Endodermal cell (in vitro differentiated cells): ENCODE measurements at regions not wholly inside any gene's neighbourhood (a gene's known extent, or its start where the extent isn't known, plus 50 kb on each side); places are given as distances from the start of the nearest gene placed in this dataset.
A peak's percentile ranks its signal among the peaks of the same experiment; 100 is the strongest.

Experiments used
- DNase-seq: peaks from one replicate; pipeline ENCODE4 v3.0.0-alpha.2; 2017
- H3K27ac ChIP-seq: 2 replicates; pipeline ENCODE4 v1.5.1; 2013; ENCODE audit warnings: mild to moderate bottlenecking, low read depth, low read length, moderate library complexity
- H3K27me3 ChIP-seq: 2 replicates; pipeline ENCODE4 v1.6.1; 2013; ENCODE audit warnings: mild to moderate bottlenecking, low read length, moderate library complexity; ENCODE audit not compliant: insufficient read depth, control insufficient read depth, poor library complexity, severe bottlenecking
- H3K36me3 ChIP-seq: 2 replicates; pipeline ENCODE4 v1.7.0; 2013; ENCODE audit warnings: mild to moderate bottlenecking, low read length, moderate library complexity; ENCODE audit not compliant: control insufficient read depth, insufficient read depth
- H3K4me1 ChIP-seq: one replicate; pipeline ENCODE4 v1.7.0; 2013; ENCODE audit warnings: low read length; ENCODE audit not compliant: control insufficient read depth, insufficient read depth
- H3K4me3 ChIP-seq: 2 replicates; pipeline ENCODE4 v1.5.1; 2013; ENCODE audit warnings: mild to moderate bottlenecking, low read length, moderate library complexity
- H3K9ac ChIP-seq: 2 replicates; pipeline ENCODE4 v1.6.1; 2013; ENCODE audit warnings: mild to moderate bottlenecking, low read length, moderate library complexity; ENCODE audit not compliant: poor library complexity, severe bottlenecking; ENCODE audit errors: extremely low read depth
- H3K9me3 ChIP-seq: 2 replicates; pipeline ENCODE4 v1.6.1; 2013; ENCODE audit warnings: mild to moderate bottlenecking, low read length, moderate library complexity; ENCODE audit not compliant: control insufficient read depth
- H3K27ac Mint-ChIP-seq: 2 replicates; pipeline ENCODE4 v1.8.0; 2020; ENCODE audit warnings: mixed read lengths
- H3K27me3 Mint-ChIP-seq: 2 replicates; pipeline ENCODE4 v1.8.0; 2021; ENCODE audit warnings: mild to moderate bottlenecking, mixed read lengths; ENCODE audit not compliant: insufficient read depth
- H3K36me3 Mint-ChIP-seq: 2 replicates; pipeline ENCODE4 v1.8.0; 2020; ENCODE audit warnings: low read depth, mixed read lengths
- H3K4me1 Mint-ChIP-seq: 2 replicates; pipeline ENCODE4 v1.8.0; 2020; ENCODE audit warnings: mixed read lengths
- H3K4me3 Mint-ChIP-seq: 2 replicates; pipeline ENCODE4 v1.8.0; 2020; ENCODE audit warnings: mild to moderate bottlenecking, moderate library complexity, mixed read lengths
- H3K9me3 Mint-ChIP-seq: 2 replicates; pipeline ENCODE4 v1.8.0; 2020; ENCODE audit warnings: mild to moderate bottlenecking, mixed read lengths
- CTCF ChIP-seq: fragments of 200-600 bp; sonication (generic); conservative IDR thresholded peaks from 2 replicates; pipeline ENCODE4 v1.5.0; 2021; ENCODE audit warnings: antibody characterized with exemption, mild to moderate bottlenecking
- WGBS, 2 experiments: methylation state at CpG; one replicate each; pipeline versions ENCODE4 v1.1.5 to v1.1.7; 2013; ENCODE audit warnings: missing lambda C conversion rate in 2 of 2, mixed read lengths in 1 of 2; ENCODE audit not compliant: insufficient coverage in 1 of 2, insufficient read length in 1 of 2; 5-methylcytosine and 5-hydroxymethylcytosine counted together

GRCh38 chr4:58191109-58191508, 1080.9 kb upstream of the IGFBP7 start:
- H3K27me3 Mint-ChIP-seq: no peaks in the 10 kb centered on the region
- no peak overlapping the region for H3K9ac ChIP-seq
- WGBS, 2 experiments: 90% methylated on average over 5 of the region's 5 CpGs; no CpG with 5 or more reads in 1 of the 2 experiments
- no peak overlapping the region for H3K4me3 Mint-ChIP-seq
- no peaks in the 10 kb centered on the region for H3K27me3 ChIP-seq
- H3K4me3 ChIP-seq: peak overlapping the region; percentile 4
- H3K4me1 ChIP-seq: peaks cover 5% of the 10 kb centered on the region
- H3K36me3 ChIP-seq: no peaks in the 10 kb centered on the region
- H3K36me3 Mint-ChIP-seq: peaks cover 11% of the 10 kb centered on the region
- peaks cover 22% of the 10 kb centered on the region for H3K4me1 Mint-ChIP-seq
- peaks cover 55% of the 10 kb centered on the region for H3K9me3 ChIP-seq
- peaks cover 29% of the 10 kb centered on the region for H3K9me3 Mint-ChIP-seq
- no peak for TF ChIP-seq CTCF
- no peak overlapping the region for H3K27ac ChIP-seq
- no peak for DNase-seq
- peak overlapping the region; percentile 93 for H3K27ac Mint-ChIP-seq

- Mint-ChIP-seq H3K27me3 (no peaks in the 10 kb centered on the region), H3K27ac (no peak overlapping the region), H3K4me1 (peaks cover 22% of the 10 kb centered on the region), H3K9me3 (peaks cover 49% of the 10 kb centered on the region), H3K36me3 (peaks cover 25% of the 10 kb centered on the region), H3K4me3 (no peak overlapping the region)
- Histone ChIP-seq H3K4me1 (peaks cover 5% of the 10 kb centered on the region), H3K9ac (no peak overlapping the region), H3K4me3 (peak overlapping the region; percentile 10), H3K9me3 (peaks cover 68% of the 10 kb centered on the region), H3K27me3 (no peaks in the 10 kb centered on the region), H3K36me3 (no peaks in the 10 kb centered on the region), H3K27ac (no peak overlapping the region)
- no peak for TF ChIP-seq CTCF
- DNase-seq: no peak
- WGBS, 2 experiments: 95 to 96% methylated on average over 3 to 4 of the region's 4 CpGs
Observed at GRCh38 chr4:58188316-58188715, 1078.1 kb upstream of the IGFBP7 start.

- Mint-ChIP-seq H3K9me3 (peaks cover 13% of the 10 kb centered on the region), H3K27ac (no peak overlapping the region), H3K27me3 (no peaks in the 10 kb centered on the region), H3K4me1 (peaks cover 12% of the 10 kb centered on the region), H3K36me3 (peaks cover 5% of the 10 kb centered on the region), H3K4me3 (no peak overlapping the region)
- H3K4me1 ChIP-seq: peaks cover 4% of the 10 kb centered on the region
- no peaks in the 10 kb centered on the region for H3K27me3 ChIP-seq
- no peak for DNase-seq
- H3K36me3 ChIP-seq: no peaks in the 10 kb centered on the region
- no peak overlapping the region for H3K4me3 ChIP-seq
- TF ChIP-seq CTCF: no peak
- H3K9ac ChIP-seq: no peak overlapping the region
- 96 to 100% methylated on average over 2 of the region's 2 CpGs for WGBS, 2 experiments
- H3K27ac ChIP-seq: no peak overlapping the region
- peaks cover 22% of the 10 kb centered on the region for H3K9me3 ChIP-seq
Observed at GRCh38 chr4:58175024-58175423, 1064.8 kb upstream of the IGFBP7 start.
